ENCODE measurements at regions not wholly inside any gene's neighbourhood (a gene's known extent, or its start where the extent isn't known, plus 50 kb on each side); places are given as distances from the start of the nearest gene placed in this dataset.

- TF ChIP-seq CTCF (conservative IDR thresholded peaks at IDR 0.05; ENCODE audit: low read depth, low read length): no peak
- TF ChIP-seq EZH2 (IDR thresholded peaks at IDR 0.05; ENCODE audit: low read length, unreplicated experiment): no peak
- no peak for TF ChIP-seq EZH2phosphoT487 (IDR thresholded peaks at IDR 0.05; ENCODE audit: borderline replicate concordance, low read length)
Observed at GRCh38 chr5:158573829-158574228, 525.9 kb downstream of the EBF1 start.

Measured in PC-3 (cell line).